Kasumi-1 (cell line): ENCODE measurements at regions not wholly inside any gene's neighbourhood (a gene's known extent, or its start where the extent isn't known, plus 50 kb on each side); places are given as distances from the start of the nearest gene placed in this dataset.
A peak's percentile ranks its signal among the peaks of the same experiment; 100 is the strongest.

Source experiments
- DNase-seq, 2 experiments: peaks; one replicate each; lab custom pipeline; 2025; lab: John Stamatoyannopoulos, UW

DNA sequence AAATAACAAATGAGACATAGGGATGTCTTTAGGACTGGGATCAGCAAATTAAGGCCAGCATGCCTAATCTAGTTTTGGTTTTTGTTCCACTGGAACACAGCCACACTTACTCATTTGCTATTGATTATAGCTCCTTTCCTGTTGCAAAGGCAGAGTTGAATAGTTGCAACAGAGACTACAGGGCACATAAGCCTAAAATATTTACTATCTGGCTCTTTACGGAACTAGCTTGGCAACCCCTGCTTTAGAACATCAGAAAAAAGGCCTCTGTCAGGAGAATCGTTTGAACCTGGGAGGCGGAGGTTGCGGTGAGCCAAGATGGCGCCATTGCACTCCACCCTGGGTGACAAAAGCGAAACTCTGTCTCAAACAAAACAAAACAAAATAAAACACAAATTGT is 384.8 kb downstream of the ELAVL2 start:
- no peak for DNase-seq

GRCh38 chr9:23444658-23445057 is 381.4 kb downstream of the ELAVL2 start:
- no peak for DNase-seq

- DNase-seq = peak; percentile 10 to 30
These were observed 378.9 kb downstream of the ELAVL2 start for GRCh38 chr9:23447166-23447565.

DNA sequence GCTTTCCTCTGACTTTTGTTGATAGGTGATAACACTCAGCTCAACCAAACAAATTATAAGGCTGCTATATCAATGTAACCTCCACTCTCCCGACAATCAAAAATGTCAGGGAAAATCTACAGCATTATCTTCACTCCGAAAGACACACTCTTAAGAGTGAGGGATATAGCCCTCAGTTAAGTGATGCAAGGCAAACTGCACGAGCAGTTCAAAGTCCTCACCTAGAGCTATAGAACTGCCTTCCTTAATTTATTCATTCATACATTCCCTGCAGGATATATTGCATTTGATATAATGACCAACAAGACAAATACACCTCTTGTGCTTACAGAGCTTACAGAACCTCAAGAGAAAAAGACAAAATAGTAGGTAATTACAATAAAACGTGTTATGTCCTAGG is 378.1 kb downstream of the ELAVL2 start:
- no peak for DNase-seq

GRCh38 chr9:23451802-23452418 is 374.1 kb downstream of the ELAVL2 start:
- DNase-seq = no peak

DNA sequence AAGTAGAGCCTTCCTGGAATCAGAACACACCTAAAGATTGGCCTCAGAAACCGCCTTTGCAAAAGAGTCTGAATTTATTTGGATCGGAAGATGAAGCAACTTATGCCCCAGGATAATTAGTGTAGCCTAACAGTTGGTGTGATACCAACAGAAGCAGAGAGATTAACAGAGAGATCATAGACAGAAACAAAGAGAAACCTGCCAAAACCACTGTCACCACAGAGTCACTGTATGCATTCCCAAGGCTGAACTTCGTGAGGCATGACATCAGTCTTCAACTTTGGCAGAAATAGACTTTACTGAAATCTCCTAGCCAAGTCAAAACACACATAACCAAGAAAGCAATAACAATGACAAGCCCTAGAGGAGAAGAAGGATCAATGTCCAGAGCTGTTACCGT is 361.8 kb downstream of the ELAVL2 start:
- no peak for DNase-seq

- DNase-seq = no peak
These were observed 358.8 kb downstream of the ELAVL2 start for GRCh38 chr9:23467276-23467675.

DNA sequence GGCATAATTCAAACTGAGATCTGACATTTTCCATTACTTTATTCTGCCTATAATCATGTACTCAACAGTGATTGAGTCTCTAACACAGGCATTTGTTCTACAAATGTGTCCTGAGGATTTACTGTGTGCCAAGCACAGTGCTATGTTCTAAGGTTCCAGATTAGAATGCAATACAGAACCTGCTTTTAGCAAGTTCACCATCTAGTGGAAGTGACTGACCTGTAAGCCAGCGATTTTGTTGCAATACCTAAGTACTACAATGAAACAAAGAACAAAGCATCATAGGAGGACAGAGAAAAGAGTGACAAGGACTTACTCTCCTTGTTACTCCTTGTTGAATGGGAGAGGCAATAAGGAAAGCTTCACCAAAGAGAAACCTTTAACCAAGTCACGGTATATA is 348.1 kb downstream of the ELAVL2 start:
- DNase-seq = no peak

DNA sequence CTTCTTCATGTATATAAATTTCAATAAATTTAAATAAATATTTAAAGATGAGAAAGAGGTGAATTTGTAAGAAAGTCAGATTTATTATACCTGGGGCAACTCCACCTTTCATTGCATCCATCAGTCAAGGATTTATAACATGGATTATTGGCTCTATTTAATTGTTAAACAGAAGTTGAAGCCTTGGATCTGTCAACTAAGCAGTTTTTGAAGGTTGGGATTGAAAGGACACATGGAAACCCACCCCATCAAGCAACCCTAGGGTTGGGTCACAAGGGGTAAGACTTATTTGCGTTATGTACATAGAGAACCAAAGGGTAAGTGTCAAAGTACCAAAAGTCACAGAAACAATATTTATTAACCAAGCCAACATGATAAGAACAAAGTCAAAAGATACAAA is 342.5 kb downstream of the ELAVL2 start:
- DNase-seq = no peak

DNA sequence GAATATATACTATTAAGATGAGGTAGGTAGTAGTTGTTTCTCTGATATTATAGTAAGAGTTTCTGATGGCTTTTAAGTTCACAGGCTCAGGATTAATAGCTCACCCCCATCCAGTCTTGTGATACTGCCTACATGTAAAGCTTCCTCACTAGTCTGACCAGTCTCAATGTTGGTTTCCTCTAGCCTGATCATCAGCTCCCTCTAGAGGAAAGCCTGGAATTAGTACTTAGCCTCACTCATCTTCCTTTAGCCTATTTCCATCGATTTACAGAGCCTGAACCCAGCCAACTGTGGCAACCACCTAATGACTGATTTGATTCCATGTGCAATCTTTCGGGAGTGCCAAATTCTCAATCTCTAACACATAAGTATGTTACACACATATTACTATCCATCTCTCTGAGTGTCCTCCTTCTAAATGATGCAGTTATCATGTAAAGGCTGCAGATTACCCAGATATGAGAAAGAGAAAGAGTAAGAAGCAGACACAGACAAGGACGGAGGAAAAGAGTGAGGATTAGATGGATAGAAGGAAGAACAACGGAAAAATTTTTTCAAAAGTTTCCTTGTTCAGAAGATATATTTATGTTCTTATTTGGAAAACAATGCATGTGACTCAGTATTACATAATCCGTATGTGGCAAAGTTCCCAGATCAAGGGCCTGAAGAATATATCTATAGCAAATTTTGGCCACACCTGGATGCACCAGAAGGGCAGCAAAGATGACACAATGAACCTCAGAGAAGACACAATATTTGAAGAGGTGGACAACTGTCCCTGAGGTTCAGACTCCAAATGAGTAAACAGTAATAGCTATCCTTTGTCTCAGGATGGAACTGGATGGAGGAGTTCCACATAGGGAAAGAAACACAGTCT is 333.7 kb downstream of the ELAVL2 start:
- DNase-seq = peak; percentile 70 to 73

GRCh38 chr9:23493219-23493618 is 332.8 kb downstream of the ELAVL2 start:
- DNase-seq = no peak

GRCh38 chr9:23496489-23497136 is 329.4 kb downstream of the ELAVL2 start:
- DNase-seq = no peak

DNA sequence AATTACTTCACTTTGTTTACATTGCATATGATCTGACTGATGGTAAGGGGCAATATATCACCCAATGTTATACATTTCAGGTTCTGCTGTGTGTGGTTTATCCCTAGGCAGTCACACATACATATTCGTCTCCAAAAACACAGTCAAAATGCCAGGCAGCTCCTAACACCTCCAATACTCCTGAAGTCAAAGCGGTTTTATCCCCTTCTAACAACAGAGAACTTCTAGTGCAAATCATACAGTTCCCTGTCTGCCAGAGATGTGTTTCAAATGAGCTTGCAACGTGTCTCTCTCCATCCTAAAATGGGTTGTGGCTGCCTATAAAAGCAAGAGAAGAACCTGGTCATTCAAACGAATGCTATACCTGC is 328.9 kb downstream of the ELAVL2 start:
- no peak for DNase-seq

GRCh38 chr9:23502004-23502403 is 324.0 kb downstream of the ELAVL2 start:
- no peak for DNase-seq

GRCh38 chr9:23522952-23523351 is 303.1 kb downstream of the ELAVL2 start:
- DNase-seq = no peak

GRCh38 chr9:23524607-23525155 is 301.4 kb downstream of the ELAVL2 start:
- no peak for DNase-seq

DNA sequence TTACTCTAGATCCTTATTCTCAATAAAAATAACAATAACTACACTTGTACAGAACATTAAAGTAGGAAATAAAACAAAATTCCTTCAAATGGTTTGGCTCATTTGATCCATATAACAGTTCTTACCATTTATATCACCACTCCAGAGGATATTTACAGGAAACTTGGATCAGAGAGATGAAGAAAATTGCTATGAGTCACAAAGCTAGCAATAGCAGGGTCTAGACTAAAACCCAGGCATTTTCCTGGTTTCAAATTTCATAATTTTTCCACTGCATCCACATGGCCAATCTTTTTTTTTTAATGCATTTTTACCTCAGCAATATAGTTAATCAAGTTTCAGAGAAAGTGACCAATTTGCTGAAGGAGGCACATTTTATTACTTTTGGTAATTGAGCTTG is 299.2 kb downstream of the ELAVL2 start:
- DNase-seq = no peak

- DNase-seq = no peak
These were observed 293.8 kb downstream of the ELAVL2 start for GRCh38 chr9:23532282-23532681.

DNA sequence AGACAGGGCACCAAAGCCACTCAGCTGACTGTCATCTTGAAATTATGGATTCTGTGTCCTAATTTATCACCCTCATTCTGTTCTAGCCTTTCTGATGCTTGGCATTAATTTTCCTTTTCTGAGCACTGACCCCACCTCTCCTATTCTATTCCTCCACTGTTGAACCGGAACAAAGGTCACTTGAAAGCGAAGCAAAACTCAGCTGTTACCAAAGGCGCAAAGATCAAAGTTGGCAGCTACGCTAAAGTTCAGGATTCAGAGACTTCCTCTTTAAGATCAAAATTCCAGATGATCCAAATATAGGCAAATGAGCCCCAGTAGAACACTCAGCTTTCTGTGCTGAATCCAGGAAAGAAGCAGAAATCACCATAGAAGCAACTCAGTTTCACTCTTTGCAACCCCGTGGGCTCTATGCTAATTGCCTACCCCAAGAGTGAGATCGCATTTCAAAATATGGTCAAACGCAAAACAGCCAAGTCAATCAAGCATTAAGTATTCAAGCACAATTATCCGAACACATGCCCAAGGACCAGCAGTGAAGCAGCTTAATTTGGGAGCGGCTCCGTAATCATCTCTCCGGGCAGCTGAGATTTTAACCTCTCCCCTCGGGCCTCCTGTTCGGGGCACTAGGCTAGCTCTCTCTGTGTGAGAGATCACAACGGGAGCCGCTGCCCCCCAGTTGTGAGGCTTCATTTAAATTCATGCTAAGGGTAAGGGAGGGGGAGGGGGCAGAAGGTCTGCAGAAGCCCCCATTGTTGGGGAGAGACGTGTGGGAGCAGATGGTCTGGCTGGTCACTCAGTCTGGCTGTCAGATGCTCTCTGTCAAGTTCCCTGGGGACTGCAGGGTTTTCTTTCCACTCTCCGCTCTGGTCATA is 288.6 kb downstream of the ELAVL2 start:
- DNase-seq = no peak

DNA sequence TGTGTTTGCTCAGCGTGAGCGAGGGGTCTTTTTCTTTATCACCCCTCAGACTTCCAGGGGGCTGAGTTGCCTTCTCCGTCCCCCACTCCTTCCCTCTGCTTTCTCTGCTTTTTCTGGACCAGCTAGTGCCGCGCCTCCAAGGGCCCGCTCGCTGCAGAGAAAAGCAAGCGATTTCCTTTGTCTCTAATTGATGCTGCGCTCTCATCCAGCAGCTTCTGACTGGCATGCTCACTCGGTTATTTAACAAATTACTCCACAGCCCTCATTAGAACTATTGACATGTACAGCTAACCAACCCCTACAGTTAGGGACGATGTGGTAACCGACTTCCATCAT is 288.0 kb downstream of the ELAVL2 start:
- DNase-seq = no peak

- DNase-seq = no peak
These were observed 287.5 kb downstream of the ELAVL2 start for GRCh38 chr9:23538461-23539003.

GRCh38 chr9:23539311-23539710 is 286.7 kb downstream of the ELAVL2 start:
- DNase-seq = no peak
